ENCODE measurements at regions not wholly inside any gene's neighbourhood (a gene's known extent, or its start where the extent isn't known, plus 50 kb on each side); places are given as distances from the start of the nearest gene placed in this dataset.

GRCh38 chr3:110457508-110457907 is 614.1 kb upstream of the NECTIN3 start:
- Histone ChIP-seq H3K4me3 (no peak overlapping the region), H3K9me3 (no peaks in the 10 kb centered on the region), H3K36me3 (no peaks in the 10 kb centered on the region), H3K4me1 (replicated peaks) (no peaks in the 10 kb centered on the region), H3K27me3 (replicated peaks; ENCODE audit: insufficient read depth) (no peaks in the 10 kb centered on the region), H3K27ac (no peak overlapping the region)
- intact Hi-C loops (cut with DNase I): no loop called here
- 68% methylated on average over 5 of the region's 5 CpGs for WGBS
- no peak for DNase-seq (ENCODE audit: low spot score)
- TF ChIP-seq CTCF (IDR thresholded peaks at IDR 0.05) (no peak), POLR2A (IDR thresholded peaks at IDR 0.05) (no peak), POLR2AphosphoS5 (IDR thresholded peaks at IDR 0.05) (no peak)

GRCh38 chr3:110459021-110459420 is 612.6 kb upstream of the NECTIN3 start:
- intact Hi-C loops (cut with DNase I): no loop called here
- no peak for TF ChIP-seq POLR2AphosphoS5 (IDR thresholded peaks at IDR 0.05)
- no peak for TF ChIP-seq CTCF (IDR thresholded peaks at IDR 0.05)
- no peak for TF ChIP-seq POLR2A (IDR thresholded peaks at IDR 0.05)
- H3K4me1 ChIP-seq (replicated peaks): no peaks in the 10 kb centered on the region
- no peak overlapping the region for H3K4me3 ChIP-seq
- 40% methylated on average over 2 of the region's 2 CpGs for WGBS
- H3K27ac ChIP-seq: no peak overlapping the region
- DNase-seq (ENCODE audit: low spot score): no peak
- H3K27me3 ChIP-seq (replicated peaks; ENCODE audit: insufficient read depth): no peaks in the 10 kb centered on the region
- H3K36me3 ChIP-seq: no peaks in the 10 kb centered on the region
- H3K9me3 ChIP-seq: no peaks in the 10 kb centered on the region

- H3K4me3 ChIP-seq: no peak overlapping the region
- no peaks in the 10 kb centered on the region for H3K4me1 ChIP-seq (replicated peaks)
- no peak overlapping the region for H3K27ac ChIP-seq
- H3K9me3 ChIP-seq: no peaks in the 10 kb centered on the region
- H3K27me3 ChIP-seq (replicated peaks; ENCODE audit: insufficient read depth): no peaks in the 10 kb centered on the region
- WGBS: 64% methylated on average over 3 of the region's 3 CpGs
- intact Hi-C loops (cut with DNase I): no loop called here
- H3K36me3 ChIP-seq: no peaks in the 10 kb centered on the region
- DNase-seq (ENCODE audit: low spot score): no peak
- TF ChIP-seq POLR2A (IDR thresholded peaks at IDR 0.05) (no peak), CTCF (IDR thresholded peaks at IDR 0.05) (no peak), POLR2AphosphoS5 (IDR thresholded peaks at IDR 0.05) (no peak)
Observed at GRCh38 chr3:110470310-110470709, 601.3 kb upstream of the NECTIN3 start.

- H3K27me3 ChIP-seq (replicated peaks; ENCODE audit: insufficient read depth): no peaks in the 10 kb centered on the region
- H3K4me3 ChIP-seq: no peak overlapping the region
- H3K9me3 ChIP-seq: no peaks in the 10 kb centered on the region
- H3K27ac ChIP-seq: no peak overlapping the region
- H3K36me3 ChIP-seq: no peaks in the 10 kb centered on the region
- WGBS: 56% methylated on average over 4 of the region's 4 CpGs
- no peak for TF ChIP-seq POLR2A (IDR thresholded peaks at IDR 0.05)
- TF ChIP-seq POLR2AphosphoS5 (IDR thresholded peaks at IDR 0.05): no peak
- TF ChIP-seq CTCF (IDR thresholded peaks at IDR 0.05): no peak
- intact Hi-C loops (cut with DNase I): no loop called here
- no peak for DNase-seq (ENCODE audit: low spot score)
- no peaks in the 10 kb centered on the region for H3K4me1 ChIP-seq (replicated peaks)
Observed at GRCh38 chr3:110473405-110473804, 598.2 kb upstream of the NECTIN3 start.

GRCh38 chr3:110474397-110474796 is 597.2 kb upstream of the NECTIN3 start:
- no peak overlapping the region for H3K27ac ChIP-seq
- no peak for DNase-seq (ENCODE audit: low spot score)
- H3K4me3 ChIP-seq: no peak overlapping the region
- no peaks in the 10 kb centered on the region for H3K27me3 ChIP-seq (replicated peaks; ENCODE audit: insufficient read depth)
- H3K36me3 ChIP-seq: no peaks in the 10 kb centered on the region
- H3K9me3 ChIP-seq: no peaks in the 10 kb centered on the region
- no peaks in the 10 kb centered on the region for H3K4me1 ChIP-seq (replicated peaks)
- intact Hi-C loops (cut with DNase I): no loop called here
- no peak for TF ChIP-seq CTCF (IDR thresholded peaks at IDR 0.05)
- no peak for TF ChIP-seq POLR2A (IDR thresholded peaks at IDR 0.05)
- TF ChIP-seq POLR2AphosphoS5 (IDR thresholded peaks at IDR 0.05): no peak
- WGBS: 91% methylated on average over 2 of the region's 2 CpGs

All from prostate gland (tissue), 2 donors.